Caco-2 (cell line): ENCODE measurements at regions not wholly inside any gene's neighbourhood (a gene's known extent, or its start where the extent isn't known, plus 50 kb on each side); places are given as distances from the start of the nearest gene placed in this dataset.

ENCODE experiments used
- BruUV-seq: library from RNA; stranded (reverse); fragments of 400-500 nt; replicated peaks from 2 replicates; lab custom pipeline; 2021; lab: Mats Ljungman, UMichigan
- CTCF ChIA-PET: fragments of 300-600 bp; sonication (Branson Sonifier 250); formaldehyde crosslinking; loops from one replicate; lab custom pipeline; 2022; ENCODE audit warnings: antibody characterized with exemption; lab: Charles Lee
- POLR2A ChIA-PET: fragments of 300-600 bp; sonication (Branson Sonifier 250); formaldehyde crosslinking; loops from one replicate; lab custom pipeline; 2022; ENCODE audit warnings: antibody characterized with exemption; lab: Charles Lee
- DNase-seq, 2 experiments: peaks; one replicate each; pipeline versions ENCODE4 v3.0.0 to v3.0.0-alpha.2; 2020 to 2022
- H3K27me3 ChIP-seq: replicated peaks from 2 replicates; pipeline ENCODE4 v1.6.0; 2011; ENCODE audit warnings: low read length; ENCODE audit not compliant: control insufficient read depth, insufficient read depth
- H3K36me3 ChIP-seq: 2 replicates; pipeline ENCODE4 v1.5.1; 2011; ENCODE audit warnings: low read length; ENCODE audit not compliant: control insufficient read depth, insufficient read depth
- H3K4me1 ChIP-seq: fragments of 250-450 bp; sonication (Bioruptor Pico); 2 replicates; pipeline ENCODE4 v1.5.1; 2020; ENCODE audit warnings: mild to moderate bottlenecking
- H3K4me3 ChIP-seq: 2 replicates; pipeline ENCODE4 v1.5.1; 2011; ENCODE audit warnings: low read depth, mild to moderate bottlenecking, control low read depth, low read length
- H3K9me3 ChIP-seq: fragments of 250-450 bp; sonication (Bioruptor Pico); 2 replicates; pipeline ENCODE4 v1.5.1; 2020; ENCODE audit warnings: mild to moderate bottlenecking, moderate library complexity
- H3K27ac Mint-ChIP-seq: one replicate; pipeline ENCODE4 v1.8.0; 2022; ENCODE audit warnings: mixed read lengths; ENCODE audit not compliant: unreplicated experiment
- H3K27me3 Mint-ChIP-seq: one replicate; pipeline ENCODE4 v1.8.0; 2022; ENCODE audit warnings: mixed read lengths; ENCODE audit not compliant: insufficient read depth, unreplicated experiment
- H3K36me3 Mint-ChIP-seq: one replicate; pipeline ENCODE4 v1.8.0; 2022; ENCODE audit warnings: mild to moderate bottlenecking, mixed read lengths; ENCODE audit not compliant: insufficient read depth, unreplicated experiment
- H3K4me1 Mint-ChIP-seq: one replicate; pipeline ENCODE4 v1.8.0; 2022; ENCODE audit warnings: low read depth, mixed read lengths; ENCODE audit not compliant: unreplicated experiment
- H3K4me3 Mint-ChIP-seq: one replicate; pipeline ENCODE4 v1.8.0; 2022; ENCODE audit warnings: mild to moderate bottlenecking, moderate library complexity, mixed read lengths; ENCODE audit not compliant: unreplicated experiment
- H3K9me3 Mint-ChIP-seq: one replicate; pipeline ENCODE4 v1.8.0; 2022; ENCODE audit warnings: mixed read lengths; ENCODE audit not compliant: unreplicated experiment
- intact Hi-C: fragments of 100-400 bp; cut with micrococcal nuclease; formaldehyde crosslinking; loops from one replicate; pipeline ENCODE4 v1.10.0; 2022; ENCODE audit not compliant: unreplicated experiment
- TF ChIP-seq, protein P1 (sequence below), 2 experiments: fragments of 200-600 bp in 1 of 2; IDR thresholded peaks; 1 replicate in 1 of 2; 2 replicates in 1 of 2; pipeline versions ENCODE4 v1.5.1 to v1.8.0; 2011 to 2022; ENCODE audit warnings: antibody characterized with exemption in 1 of 2, control low read depth in 1 of 2, inconsistent platforms in 1 of 2, low read depth in 1 of 2, low read length in 1 of 2, mild to moderate bottlenecking in 1 of 2, moderate library complexity in 1 of 2; ENCODE audit not compliant: insufficient read depth in 1 of 2, severe bottlenecking in 1 of 2, unreplicated experiment in 1 of 2

- intact Hi-C loops: no loop called here
- no TSS peak for BruUV-seq
Measured at GRCh38 chr2:16062471-16063250, 122.3 kb downstream of the MYCN start.

DNA sequence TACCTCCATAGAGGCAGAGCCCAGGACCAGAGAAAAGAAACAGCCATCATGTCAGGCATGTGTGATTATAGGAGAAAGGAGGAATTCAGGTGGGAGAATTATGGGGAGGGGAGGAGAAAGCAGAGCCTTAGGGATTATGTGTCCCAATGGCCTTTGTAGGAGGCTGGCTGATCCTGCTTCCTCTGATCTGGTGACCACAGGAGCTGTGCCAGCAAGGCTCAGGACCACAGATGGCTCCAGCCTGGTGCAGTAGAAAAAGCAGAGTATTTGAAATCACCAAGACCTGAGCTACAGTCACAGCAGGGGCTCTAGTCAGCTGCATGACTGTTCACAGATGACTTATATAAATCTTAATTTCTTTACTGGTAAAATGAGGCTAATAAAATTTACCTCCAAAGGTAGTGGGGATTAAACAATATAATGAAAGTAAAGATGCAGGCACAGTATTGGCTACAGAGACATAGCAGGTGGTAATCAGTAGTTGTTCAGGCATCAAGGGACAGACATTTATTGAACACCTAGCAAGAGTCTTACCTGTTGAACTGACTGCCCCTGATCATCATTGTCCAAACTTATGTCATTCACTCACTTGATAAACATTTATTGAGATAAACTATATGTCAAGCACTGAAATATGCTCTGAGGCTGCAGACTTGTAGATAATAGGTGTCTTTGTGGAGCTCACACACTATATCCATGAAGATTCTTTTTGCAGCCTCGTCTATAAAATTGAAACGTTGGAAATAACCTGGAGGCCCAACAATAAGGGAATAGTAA is 121.3 kb downstream of the MYCN start:
- Histone ChIP-seq H3K4me3 (no peak overlapping the region), H3K4me1 (peaks cover 6% of the 10 kb centered on the region; the same call in 1 of the 2 replicates), H3K27me3 (no peaks in the 10 kb centered on the region), H3K36me3 (no peaks in the 10 kb centered on the region), H3K9me3 (peaks cover 25% of the 10 kb centered on the region)
- H3K27me3 Mint-ChIP-seq: no peaks in the 10 kb centered on the region
- H3K4me1 Mint-ChIP-seq: peaks cover 1% of the 10 kb centered on the region
- ChIA-PET POLR2A (no interaction called here), CTCF (no interaction called here)
- H3K4me3 Mint-ChIP-seq: no peak overlapping the region
- DNase-seq: no peak
- peaks cover 26% of the 10 kb centered on the region for H3K9me3 Mint-ChIP-seq
- H3K36me3 Mint-ChIP-seq: no peaks in the 10 kb centered on the region
- TF ChIP-seq, protein P1, sequence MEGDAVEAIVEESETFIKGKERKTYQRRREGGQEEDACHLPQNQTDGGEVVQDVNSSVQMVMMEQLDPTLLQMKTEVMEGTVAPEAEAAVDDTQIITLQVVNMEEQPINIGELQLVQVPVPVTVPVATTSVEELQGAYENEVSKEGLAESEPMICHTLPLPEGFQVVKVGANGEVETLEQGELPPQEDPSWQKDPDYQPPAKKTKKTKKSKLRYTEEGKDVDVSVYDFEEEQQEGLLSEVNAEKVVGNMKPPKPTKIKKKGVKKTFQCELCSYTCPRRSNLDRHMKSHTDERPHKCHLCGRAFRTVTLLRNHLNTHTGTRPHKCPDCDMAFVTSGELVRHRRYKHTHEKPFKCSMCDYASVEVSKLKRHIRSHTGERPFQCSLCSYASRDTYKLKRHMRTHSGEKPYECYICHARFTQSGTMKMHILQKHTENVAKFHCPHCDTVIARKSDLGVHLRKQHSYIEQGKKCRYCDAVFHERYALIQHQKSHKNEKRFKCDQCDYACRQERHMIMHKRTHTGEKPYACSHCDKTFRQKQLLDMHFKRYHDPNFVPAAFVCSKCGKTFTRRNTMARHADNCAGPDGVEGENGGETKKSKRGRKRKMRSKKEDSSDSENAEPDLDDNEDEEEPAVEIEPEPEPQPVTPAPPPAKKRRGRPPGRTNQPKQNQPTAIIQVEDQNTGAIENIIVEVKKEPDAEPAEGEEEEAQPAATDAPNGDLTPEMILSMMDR (IDR thresholded peaks at IDR 0.05; ENCODE audit: insufficient read depth in 1 of 2, low read depth in 1 of 2, low read length in 1 of 2, severe bottlenecking in 1 of 2, unreplicated experiment in 1 of 2): no peak
- intact Hi-C loops: no loop called here
- BruUV-seq: no TSS peak
- no peak overlapping the region for H3K27ac Mint-ChIP-seq

More at GRCh38 chr2:16062471-16063250, 122.3 kb downstream of the MYCN start:
- ChIA-PET CTCF (no interaction called here), POLR2A (no interaction called here)
- TF ChIP-seq, protein P1 (IDR thresholded peaks at IDR 0.05; ENCODE audit: insufficient read depth in 1 of 2, low read depth in 1 of 2, low read length in 1 of 2, severe bottlenecking in 1 of 2, unreplicated experiment in 1 of 2): no peak
- Mint-ChIP-seq H3K36me3 (no peaks in the 10 kb centered on the region), H3K4me1 (peaks cover 7% of the 10 kb centered on the region), H3K9me3 (peaks cover 26% of the 10 kb centered on the region), H3K4me3 (no peak overlapping the region), H3K27me3 (no peaks in the 10 kb centered on the region), H3K27ac (no peak overlapping the region)
- no peaks in the 10 kb centered on the region for H3K36me3 ChIP-seq
- H3K9me3 ChIP-seq: peaks cover 25% of the 10 kb centered on the region
- H3K4me3 ChIP-seq: no peak overlapping the region
- no peak for DNase-seq
- no peaks in the 10 kb centered on the region for H3K27me3 ChIP-seq
- H3K4me1 ChIP-seq: peaks cover 10% of the 10 kb centered on the region

- ChIA-PET POLR2A (no interaction called here), CTCF (no interaction called here)
- Mint-ChIP-seq H3K27ac (no peak overlapping the region), H3K36me3 (no peaks in the 10 kb centered on the region), H3K4me1 (no peaks in the 10 kb centered on the region), H3K4me3 (no peak overlapping the region), H3K9me3 (peaks cover 26% of the 10 kb centered on the region), H3K27me3 (no peaks in the 10 kb centered on the region)
- intact Hi-C loops: no loop called here
- H3K27me3 ChIP-seq: no peaks in the 10 kb centered on the region
- BruUV-seq: no TSS peak
- H3K4me3 ChIP-seq: no peak overlapping the region
- no peaks in the 10 kb centered on the region for H3K36me3 ChIP-seq
- peaks cover 25% of the 10 kb centered on the region for H3K9me3 ChIP-seq
- TF ChIP-seq, protein P1 (IDR thresholded peaks at IDR 0.05; ENCODE audit: insufficient read depth in 1 of 2, low read depth in 1 of 2, low read length in 1 of 2, severe bottlenecking in 1 of 2, unreplicated experiment in 1 of 2): no peak
- H3K4me1 ChIP-seq: no peaks in the 10 kb centered on the region; the same call in 1 of the 2 replicates
- no peak for DNase-seq
Measured at GRCh38 chr2:16060936-16061338, 120.6 kb downstream of the MYCN start.
